ENCODE measurements at regions not wholly inside any gene's neighbourhood (a gene's known extent, or its start where the extent isn't known, plus 50 kb on each side); places are given as distances from the start of the nearest gene placed in this dataset.

DNA sequence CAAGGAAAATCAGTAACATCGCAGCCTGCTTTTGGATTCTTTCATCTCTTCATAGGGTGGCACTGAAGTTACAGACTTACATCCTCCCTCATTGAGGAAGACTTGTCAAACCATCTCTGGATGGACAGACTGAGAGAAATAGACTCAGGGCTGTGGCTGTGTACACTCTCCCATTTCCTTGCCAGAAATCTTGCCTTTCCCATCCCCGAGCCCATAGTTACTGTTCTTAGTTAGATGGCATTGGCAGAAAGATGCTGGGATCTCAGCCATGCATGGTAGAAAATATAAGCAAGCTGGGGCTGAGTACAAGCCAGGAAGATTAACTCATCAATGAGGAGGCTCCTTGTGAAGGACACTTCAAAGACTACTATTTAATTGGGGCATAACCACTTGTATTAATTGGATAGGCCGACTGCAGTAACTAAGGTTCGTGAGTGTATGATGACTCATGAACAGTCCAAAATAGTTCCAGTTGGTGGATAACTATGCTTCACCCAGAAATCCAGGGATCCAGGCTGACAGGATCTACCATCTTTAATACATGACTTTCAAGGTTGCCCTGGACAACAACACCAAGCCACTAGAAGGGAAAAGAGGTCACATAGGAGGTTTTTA is 137.9 kb downstream of the TMEM38B start:
- TF ChIP-seq, protein P1, sequence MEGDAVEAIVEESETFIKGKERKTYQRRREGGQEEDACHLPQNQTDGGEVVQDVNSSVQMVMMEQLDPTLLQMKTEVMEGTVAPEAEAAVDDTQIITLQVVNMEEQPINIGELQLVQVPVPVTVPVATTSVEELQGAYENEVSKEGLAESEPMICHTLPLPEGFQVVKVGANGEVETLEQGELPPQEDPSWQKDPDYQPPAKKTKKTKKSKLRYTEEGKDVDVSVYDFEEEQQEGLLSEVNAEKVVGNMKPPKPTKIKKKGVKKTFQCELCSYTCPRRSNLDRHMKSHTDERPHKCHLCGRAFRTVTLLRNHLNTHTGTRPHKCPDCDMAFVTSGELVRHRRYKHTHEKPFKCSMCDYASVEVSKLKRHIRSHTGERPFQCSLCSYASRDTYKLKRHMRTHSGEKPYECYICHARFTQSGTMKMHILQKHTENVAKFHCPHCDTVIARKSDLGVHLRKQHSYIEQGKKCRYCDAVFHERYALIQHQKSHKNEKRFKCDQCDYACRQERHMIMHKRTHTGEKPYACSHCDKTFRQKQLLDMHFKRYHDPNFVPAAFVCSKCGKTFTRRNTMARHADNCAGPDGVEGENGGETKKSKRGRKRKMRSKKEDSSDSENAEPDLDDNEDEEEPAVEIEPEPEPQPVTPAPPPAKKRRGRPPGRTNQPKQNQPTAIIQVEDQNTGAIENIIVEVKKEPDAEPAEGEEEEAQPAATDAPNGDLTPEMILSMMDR (IDR thresholded peaks at IDR 0.05; ENCODE audit: low read length): no peak
- TF ChIP-seq EZH2phosphoT487 (IDR thresholded peaks at IDR 0.05; ENCODE audit: low read length): no peak

Data from MM.1S (cell line).